GM23338 (cell line): ENCODE measurements at regions not wholly inside any gene's neighbourhood (a gene's known extent, or its start where the extent isn't known, plus 50 kb on each side); places are given as distances from the start of the nearest gene placed in this dataset.

ENCODE experiments used
- ATAC-seq: fragments of 200-7000 bp; cut with Tn5 transposase; 3 replicates; pipeline ENCODE4 v1.9.1; 2020
- DNase-seq: peaks from one replicate; pipeline ENCODE4 v3.0.0-alpha.2; 2015; ENCODE audit warnings: low spot score
- H2AFZ ChIP-seq: fragments of 200-600 bp; sonication (generic); 2 replicates; pipeline ENCODE4 v1.8.0; 2016; ENCODE audit warnings: antibody characterized with exemption, mild to moderate bottlenecking, moderate library complexity
- H3F3A ChIP-seq: fragments of 200-600 bp; sonication (generic); replicated peaks from 2 replicates; pipeline ENCODE4 v1.8.0; 2017; ENCODE audit warnings: antibody characterized with exemption, mixed run types, low read depth
- H3K27ac ChIP-seq: fragments of 200-600 bp; sonication (generic); 2 replicates; pipeline ENCODE4 v1.6.1; 2016; ENCODE audit warnings: low read depth
- H3K27me3 ChIP-seq: fragments of 200-600 bp; sonication (generic); 2 replicates; pipeline ENCODE4 v1.8.0; 2016; ENCODE audit warnings: mild to moderate bottlenecking, mixed run types, moderate library complexity; ENCODE audit not compliant: insufficient read depth
- H3K36me3 ChIP-seq: fragments of 200-600 bp; sonication (generic); 2 replicates; pipeline ENCODE4 v1.8.0; 2016; ENCODE audit warnings: mild to moderate bottlenecking; ENCODE audit not compliant: insufficient read depth
- H3K4me1 ChIP-seq: fragments of 200-600 bp; sonication (generic); 2 replicates; pipeline ENCODE4 v1.8.0; 2016; ENCODE audit warnings: mild to moderate bottlenecking, moderate library complexity; ENCODE audit not compliant: insufficient read depth
- H3K4me2 ChIP-seq: fragments of 200-600 bp; sonication (generic); 2 replicates; pipeline ENCODE4 v1.7.1; 2017; ENCODE audit warnings: mixed run types
- H3K4me3 ChIP-seq: fragments of 200-600 bp; sonication (generic); 2 replicates; pipeline ENCODE4 v1.6.1; 2016; ENCODE audit warnings: mixed run types
- H3K79me2 ChIP-seq: fragments of 200-600 bp; sonication (generic); replicated peaks from 2 replicates; pipeline ENCODE4 v1.8.0; 2017; ENCODE audit warnings: mild to moderate bottlenecking; ENCODE audit not compliant: insufficient read depth
- H3K9me2 ChIP-seq: fragments of 200-600 bp; sonication (generic); 2 replicates; pipeline ENCODE4 v1.8.0; 2017; ENCODE audit not compliant: insufficient read depth
- H4K20me1 ChIP-seq: fragments of 200-600 bp; sonication (generic); replicated peaks from 2 replicates; pipeline ENCODE4 v1.8.0; 2017; ENCODE audit warnings: mild to moderate bottlenecking; ENCODE audit not compliant: insufficient read depth
- H3K27ac Mint-ChIP-seq: 2 replicates; pipeline ENCODE4 v1.8.0; 2020; ENCODE audit warnings: inconsistent platforms, mild to moderate bottlenecking, moderate library complexity, mixed read lengths
- H3K27me3 Mint-ChIP-seq: 3 replicates; pipeline ENCODE4 v1.8.0; 2022; ENCODE audit warnings: low read depth, mild to moderate bottlenecking, moderate library complexity, mixed read lengths, inconsistent platforms; ENCODE audit not compliant: insufficient read depth, poor library complexity
- H3K36me3 Mint-ChIP-seq: 3 replicates; pipeline ENCODE4 v1.8.0; 2021; ENCODE audit warnings: low read depth, mild to moderate bottlenecking, inconsistent platforms, moderate library complexity, mixed read lengths
- H3K4me1 Mint-ChIP-seq: 3 replicates; pipeline ENCODE4 v1.8.0; 2020; ENCODE audit warnings: mild to moderate bottlenecking, inconsistent platforms, mixed read lengths
- H3K4me3 Mint-ChIP-seq: 3 replicates; pipeline ENCODE4 v1.8.0; 2021; ENCODE audit warnings: moderate library complexity, mild to moderate bottlenecking, inconsistent platforms, mixed read lengths
- H3K9me3 Mint-ChIP-seq: 3 replicates; pipeline ENCODE4 v1.8.0; 2020; ENCODE audit warnings: moderate library complexity, mild to moderate bottlenecking, inconsistent platforms, mixed read lengths
- CREB1 ChIP-seq: fragments of 250-450 bp; sonication (Bioruptor Pico); IDR thresholded peaks from 2 replicates; pipeline ENCODE4 v1.5.0; 2020; ENCODE audit warnings: low read depth, mild to moderate bottlenecking, moderate library complexity
- EZH2phosphoT487 ChIP-seq: fragments of 200-600 bp; sonication (generic); IDR thresholded peaks from one replicate; pipeline ENCODE4 v1.8.1; 2018; ENCODE audit warnings: antibody characterized with exemption; ENCODE audit not compliant: unreplicated experiment
- TF ChIP-seq, protein P1 (sequence below): fragments of 250-450 bp; sonication (Bioruptor Pico); IDR thresholded peaks from 2 replicates; pipeline ENCODE4 v1.5.0; 2020; ENCODE audit warnings: mild to moderate bottlenecking, moderate library complexity
- TF ChIP-seq, protein P2 (sequence below): IDR thresholded peaks from one replicate; pipeline ENCODE4 v1.6.1; 2018; ENCODE audit warnings: antibody characterized with exemption; ENCODE audit not compliant: unreplicated experiment

DNA sequence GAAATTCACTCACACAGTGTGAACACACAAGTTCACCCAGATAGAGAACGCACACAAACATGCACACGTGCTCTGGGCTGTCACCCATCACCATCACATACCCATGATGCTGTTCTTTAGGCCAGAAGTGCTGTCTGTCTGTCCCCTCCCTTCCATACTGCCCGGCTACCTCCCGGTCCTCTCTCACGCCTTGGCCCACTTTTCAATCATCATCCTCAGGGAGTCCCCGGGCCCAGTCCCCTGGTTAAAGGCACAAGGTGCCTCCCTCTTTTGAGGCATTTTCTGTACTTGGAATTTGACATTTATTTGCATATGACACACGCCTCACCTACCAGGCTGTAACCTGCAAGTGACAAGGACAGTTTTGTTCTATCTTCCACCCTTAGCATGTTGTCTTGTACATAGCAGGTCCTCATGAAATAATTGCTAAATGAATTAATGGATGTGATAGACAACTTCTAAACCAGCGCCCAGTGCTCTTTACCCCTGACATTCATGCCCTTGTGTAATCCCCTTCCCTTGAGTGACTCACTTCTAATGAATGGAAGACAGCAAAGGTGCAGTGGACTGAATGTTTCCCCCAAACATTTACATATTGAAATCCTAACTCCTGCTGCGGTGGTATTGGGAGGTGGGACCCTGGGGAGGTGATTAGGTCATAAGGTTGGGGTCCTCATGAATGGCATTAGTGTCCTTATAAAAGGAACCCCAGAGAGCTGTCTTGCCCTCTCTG is 73.9 kb upstream of the ADPGK start (continued):
- TF ChIP-seq, protein P1, sequence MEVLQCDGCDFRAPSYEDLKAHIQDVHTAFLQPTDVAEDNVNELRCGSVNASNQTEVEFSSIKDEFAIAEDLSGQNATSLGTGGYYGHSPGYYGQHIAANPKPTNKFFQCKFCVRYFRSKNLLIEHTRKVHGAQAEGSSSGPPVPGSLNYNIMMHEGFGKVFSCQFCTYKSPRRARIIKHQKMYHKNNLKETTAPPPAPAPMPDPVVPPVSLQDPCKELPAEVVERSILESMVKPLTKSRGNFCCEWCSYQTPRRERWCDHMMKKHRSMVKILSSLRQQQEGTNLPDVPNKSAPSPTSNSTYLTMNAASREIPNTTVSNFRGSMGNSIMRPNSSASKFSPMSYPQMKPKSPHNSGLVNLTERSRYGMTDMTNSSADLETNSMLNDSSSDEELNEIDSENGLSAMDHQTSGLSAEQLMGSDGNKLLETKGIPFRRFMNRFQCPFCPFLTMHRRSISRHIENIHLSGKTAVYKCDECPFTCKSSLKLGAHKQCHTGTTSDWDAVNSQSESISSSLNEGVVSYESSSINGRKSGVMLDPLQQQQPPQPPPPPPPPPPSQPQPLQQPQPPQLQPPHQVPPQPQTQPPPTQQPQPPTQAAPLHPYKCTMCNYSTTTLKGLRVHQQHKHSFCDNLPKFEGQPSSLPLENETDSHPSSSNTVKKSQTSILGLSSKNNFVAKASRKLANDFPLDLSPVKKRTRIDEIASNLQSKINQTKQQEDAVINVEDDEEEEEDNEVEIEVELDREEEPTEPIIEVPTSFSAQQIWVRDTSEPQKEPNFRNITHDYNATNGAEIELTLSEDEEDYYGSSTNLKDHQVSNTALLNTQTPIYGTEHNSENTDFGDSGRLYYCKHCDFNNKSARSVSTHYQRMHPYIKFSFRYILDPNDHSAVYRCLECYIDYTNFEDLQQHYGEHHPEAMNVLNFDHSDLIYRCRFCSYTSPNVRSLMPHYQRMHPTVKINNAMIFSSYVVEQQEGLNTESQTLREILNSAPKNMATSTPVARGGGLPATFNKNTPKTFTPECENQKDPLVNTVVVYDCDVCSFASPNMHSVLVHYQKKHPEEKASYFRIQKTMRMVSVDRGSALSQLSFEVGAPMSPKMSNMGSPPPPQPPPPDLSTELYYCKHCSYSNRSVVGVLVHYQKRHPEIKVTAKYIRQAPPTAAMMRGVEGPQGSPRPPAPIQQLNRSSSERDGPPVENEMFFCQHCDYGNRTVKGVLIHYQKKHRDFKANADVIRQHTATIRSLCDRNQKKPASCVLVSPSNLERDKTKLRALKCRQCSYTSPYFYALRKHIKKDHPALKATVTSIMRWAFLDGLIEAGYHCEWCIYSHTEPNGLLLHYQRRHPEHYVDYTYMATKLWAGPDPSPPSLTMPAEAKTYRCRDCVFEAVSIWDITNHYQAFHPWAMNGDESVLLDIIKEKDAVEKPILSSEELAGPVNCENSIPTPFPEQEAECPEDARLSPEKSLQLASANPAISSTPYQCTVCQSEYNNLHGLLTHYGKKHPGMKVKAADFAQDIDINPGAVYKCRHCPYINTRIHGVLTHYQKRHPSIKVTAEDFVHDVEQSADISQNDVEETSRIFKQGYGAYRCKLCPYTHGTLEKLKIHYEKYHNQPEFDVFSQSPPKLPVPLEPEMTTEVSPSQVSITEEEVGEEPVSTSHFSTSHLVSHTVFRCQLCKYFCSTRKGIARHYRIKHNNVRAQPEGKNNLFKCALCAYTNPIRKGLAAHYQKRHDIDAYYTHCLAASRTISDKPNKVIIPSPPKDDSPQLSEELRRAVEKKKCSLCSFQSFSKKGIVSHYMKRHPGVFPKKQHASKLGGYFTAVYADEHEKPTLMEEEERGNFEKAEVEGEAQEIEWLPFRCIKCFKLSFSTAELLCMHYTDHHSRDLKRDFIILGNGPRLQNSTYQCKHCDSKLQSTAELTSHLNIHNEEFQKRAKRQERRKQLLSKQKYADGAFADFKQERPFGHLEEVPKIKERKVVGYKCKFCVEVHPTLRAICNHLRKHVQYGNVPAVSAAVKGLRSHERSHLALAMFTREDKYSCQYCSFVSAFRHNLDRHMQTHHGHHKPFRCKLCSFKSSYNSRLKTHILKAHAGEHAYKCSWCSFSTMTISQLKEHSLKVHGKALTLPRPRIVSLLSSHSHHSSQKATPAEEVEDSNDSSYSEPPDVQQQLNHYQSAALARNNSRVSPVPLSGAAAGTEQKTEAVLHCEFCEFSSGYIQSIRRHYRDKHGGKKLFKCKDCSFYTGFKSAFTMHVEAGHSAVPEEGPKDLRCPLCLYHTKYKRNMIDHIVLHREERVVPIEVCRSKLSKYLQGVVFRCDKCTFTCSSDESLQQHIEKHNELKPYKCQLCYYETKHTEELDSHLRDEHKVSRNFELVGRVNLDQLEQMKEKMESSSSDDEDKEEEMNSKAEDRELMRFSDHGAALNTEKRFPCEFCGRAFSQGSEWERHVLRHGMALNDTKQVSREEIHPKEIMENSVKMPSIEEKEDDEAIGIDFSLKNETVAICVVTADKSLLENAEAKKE: no peak
- TF ChIP-seq CREB1: no peak

- H3K4me1 ChIP-seq: peaks cover 3% of the 10 kb centered on the region; the same call in 1 of the 2 replicates
These were observed 73.0 kb upstream of the ADPGK start for GRCh38 chr15:72856549-72857040.

More at GRCh38 chr15:72856549-72857040, 73.0 kb upstream of the ADPGK start:
- H3K4me3 ChIP-seq: no peak overlapping the region
- H3K4me3 Mint-ChIP-seq: no peak overlapping the region
- H3K4me2 ChIP-seq: no peak overlapping the region
- no peaks in the 10 kb centered on the region for H3F3A ChIP-seq
- H3K79me2 ChIP-seq: no peaks in the 10 kb centered on the region
- no peaks in the 10 kb centered on the region for H3K36me3 ChIP-seq
- H3K27me3 Mint-ChIP-seq: peaks cover 2% of the 10 kb centered on the region
- no peak for TF ChIP-seq EZH2phosphoT487
- TF ChIP-seq, protein P2, sequence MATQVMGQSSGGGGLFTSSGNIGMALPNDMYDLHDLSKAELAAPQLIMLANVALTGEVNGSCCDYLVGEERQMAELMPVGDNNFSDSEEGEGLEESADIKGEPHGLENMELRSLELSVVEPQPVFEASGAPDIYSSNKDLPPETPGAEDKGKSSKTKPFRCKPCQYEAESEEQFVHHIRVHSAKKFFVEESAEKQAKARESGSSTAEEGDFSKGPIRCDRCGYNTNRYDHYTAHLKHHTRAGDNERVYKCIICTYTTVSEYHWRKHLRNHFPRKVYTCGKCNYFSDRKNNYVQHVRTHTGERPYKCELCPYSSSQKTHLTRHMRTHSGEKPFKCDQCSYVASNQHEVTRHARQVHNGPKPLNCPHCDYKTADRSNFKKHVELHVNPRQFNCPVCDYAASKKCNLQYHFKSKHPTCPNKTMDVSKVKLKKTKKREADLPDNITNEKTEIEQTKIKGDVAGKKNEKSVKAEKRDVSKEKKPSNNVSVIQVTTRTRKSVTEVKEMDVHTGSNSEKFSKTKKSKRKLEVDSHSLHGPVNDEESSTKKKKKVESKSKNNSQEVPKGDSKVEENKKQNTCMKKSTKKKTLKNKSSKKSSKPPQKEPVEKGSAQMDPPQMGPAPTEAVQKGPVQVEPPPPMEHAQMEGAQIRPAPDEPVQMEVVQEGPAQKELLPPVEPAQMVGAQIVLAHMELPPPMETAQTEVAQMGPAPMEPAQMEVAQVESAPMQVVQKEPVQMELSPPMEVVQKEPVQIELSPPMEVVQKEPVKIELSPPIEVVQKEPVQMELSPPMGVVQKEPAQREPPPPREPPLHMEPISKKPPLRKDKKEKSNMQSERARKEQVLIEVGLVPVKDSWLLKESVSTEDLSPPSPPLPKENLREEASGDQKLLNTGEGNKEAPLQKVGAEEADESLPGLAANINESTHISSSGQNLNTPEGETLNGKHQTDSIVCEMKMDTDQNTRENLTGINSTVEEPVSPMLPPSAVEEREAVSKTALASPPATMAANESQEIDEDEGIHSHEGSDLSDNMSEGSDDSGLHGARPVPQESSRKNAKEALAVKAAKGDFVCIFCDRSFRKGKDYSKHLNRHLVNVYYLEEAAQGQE: no peak
- no peak for DNase-seq
- H3K9me2 ChIP-seq: peaks cover 5% of the 10 kb centered on the region; the same call in 1 of the 2 replicates
- H3K27ac ChIP-seq: no peak overlapping the region
- no peak for ATAC-seq
- no peaks in the 10 kb centered on the region; the same call in 2 of the 3 replicates for H3K9me3 Mint-ChIP-seq
- H3K36me3 Mint-ChIP-seq: no peaks in the 10 kb centered on the region
- no peak overlapping the region for H3K27ac Mint-ChIP-seq
- peaks cover 4% of the 10 kb centered on the region; the same call in 2 of the 3 replicates for H3K4me1 Mint-ChIP-seq
- no peaks in the 10 kb centered on the region for H3K27me3 ChIP-seq
- no peaks in the 10 kb centered on the region for H4K20me1 ChIP-seq
- H2AFZ ChIP-seq: no peak overlapping the region
